ENCODE measurements at regions not wholly inside any gene's neighbourhood (a gene's known extent, or its start where the extent isn't known, plus 50 kb on each side); places are given as distances from the start of the nearest gene placed in this dataset.

DNA sequence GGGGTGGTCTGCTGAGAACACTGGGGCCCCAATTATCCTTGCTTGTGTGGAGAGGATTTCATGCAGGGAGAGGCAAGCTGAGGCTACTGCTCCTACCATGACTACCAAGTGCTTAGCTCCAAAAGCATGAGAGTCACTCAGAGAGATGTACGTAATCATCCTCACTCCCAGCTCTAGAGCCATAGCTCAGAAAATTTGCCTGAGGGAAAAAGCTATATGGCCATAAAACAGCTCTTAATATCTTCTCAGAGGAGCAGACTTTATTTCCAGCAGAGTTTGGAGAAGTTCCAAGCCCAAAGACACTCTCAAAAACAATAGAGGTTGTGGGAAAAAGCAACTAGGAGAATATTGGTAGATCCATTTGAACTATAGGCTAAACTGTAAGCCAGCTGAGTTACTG is 106.4 kb upstream of the PBX1 start:
- TF ChIP-seq, protein P1, sequence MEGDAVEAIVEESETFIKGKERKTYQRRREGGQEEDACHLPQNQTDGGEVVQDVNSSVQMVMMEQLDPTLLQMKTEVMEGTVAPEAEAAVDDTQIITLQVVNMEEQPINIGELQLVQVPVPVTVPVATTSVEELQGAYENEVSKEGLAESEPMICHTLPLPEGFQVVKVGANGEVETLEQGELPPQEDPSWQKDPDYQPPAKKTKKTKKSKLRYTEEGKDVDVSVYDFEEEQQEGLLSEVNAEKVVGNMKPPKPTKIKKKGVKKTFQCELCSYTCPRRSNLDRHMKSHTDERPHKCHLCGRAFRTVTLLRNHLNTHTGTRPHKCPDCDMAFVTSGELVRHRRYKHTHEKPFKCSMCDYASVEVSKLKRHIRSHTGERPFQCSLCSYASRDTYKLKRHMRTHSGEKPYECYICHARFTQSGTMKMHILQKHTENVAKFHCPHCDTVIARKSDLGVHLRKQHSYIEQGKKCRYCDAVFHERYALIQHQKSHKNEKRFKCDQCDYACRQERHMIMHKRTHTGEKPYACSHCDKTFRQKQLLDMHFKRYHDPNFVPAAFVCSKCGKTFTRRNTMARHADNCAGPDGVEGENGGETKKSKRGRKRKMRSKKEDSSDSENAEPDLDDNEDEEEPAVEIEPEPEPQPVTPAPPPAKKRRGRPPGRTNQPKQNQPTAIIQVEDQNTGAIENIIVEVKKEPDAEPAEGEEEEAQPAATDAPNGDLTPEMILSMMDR (IDR thresholded peaks at IDR 0.05) = no peak
- TF ChIP-seq POLR2A (IDR thresholded peaks at IDR 0.05) = no peak

Measured in right lobe of liver (tissue), 4 donors.